Osteocyte (in vitro differentiated cells): ENCODE measurements at regions not wholly inside any gene's neighbourhood (a gene's known extent, or its start where the extent isn't known, plus 50 kb on each side); places are given as distances from the start of the nearest gene placed in this dataset.

Experiments
- DNase-seq: peaks from one replicate; pipeline ENCODE4 v3.0.0; 2021; ENCODE audit warnings: mixed read lengths; ENCODE audit not compliant: unreplicated experiment; ENCODE audit errors: extremely low spot score
- H3K27ac Mint-ChIP-seq: one replicate; pipeline ENCODE4 v1.8.0; 2021; ENCODE audit warnings: mild to moderate bottlenecking, mixed read lengths; ENCODE audit not compliant: unreplicated experiment
- H3K27me3 Mint-ChIP-seq: one replicate; pipeline ENCODE4 v1.8.0; 2021; ENCODE audit warnings: mixed read lengths; ENCODE audit not compliant: unreplicated experiment
- H3K36me3 Mint-ChIP-seq: one replicate; pipeline ENCODE4 v1.8.0; 2021; ENCODE audit warnings: mixed read lengths; ENCODE audit not compliant: unreplicated experiment
- H3K4me1 Mint-ChIP-seq: one replicate; pipeline ENCODE4 v1.8.0; 2021; ENCODE audit warnings: mixed read lengths; ENCODE audit not compliant: unreplicated experiment
- H3K4me3 Mint-ChIP-seq: one replicate; pipeline ENCODE4 v1.8.0; 2021; ENCODE audit warnings: mild to moderate bottlenecking, moderate library complexity, mixed read lengths; ENCODE audit not compliant: unreplicated experiment
- H3K9me3 Mint-ChIP-seq: one replicate; pipeline ENCODE4 v1.8.0; 2021; ENCODE audit warnings: mixed read lengths; ENCODE audit not compliant: unreplicated experiment
- TF ChIP-seq, protein P1 (sequence below): fragments of 200-600 bp; sonication (generic); IDR thresholded peaks from 2 replicates; pipeline ENCODE4 v1.5.0; 2021; ENCODE audit warnings: antibody characterized with exemption, mild to moderate bottlenecking, moderate library complexity

DNA sequence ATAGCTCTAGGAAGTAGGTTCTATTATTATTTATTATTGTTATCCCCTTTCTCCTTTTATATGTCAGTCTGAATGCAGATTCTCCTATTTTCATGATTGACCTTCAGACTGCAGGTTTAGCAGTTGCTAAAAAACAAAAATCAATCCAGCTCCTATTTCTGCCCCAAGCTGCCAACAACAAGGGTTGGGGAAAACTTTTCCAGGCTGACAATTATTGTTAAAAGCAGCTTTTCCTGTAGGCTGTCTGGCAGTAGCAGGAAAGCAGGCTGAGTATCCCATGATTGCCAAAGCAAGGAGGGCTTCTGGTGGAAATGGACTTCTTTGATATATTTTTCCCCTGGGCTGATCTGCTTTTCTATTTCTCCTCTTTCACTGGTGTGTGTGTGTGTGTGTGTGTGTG, 78.0 kb upstream of the CTLA4 start:
- DNase-seq, result no peak
- Mint-ChIP-seq H3K36me3 (no peaks in the 10 kb centered on the region), H3K27me3 (no peaks in the 10 kb centered on the region), H3K4me3 (no peak overlapping the region), H3K27ac (no peak overlapping the region), H3K4me1 (peaks cover 20% of the 10 kb centered on the region), H3K9me3 (no peaks in the 10 kb centered on the region)
- TF ChIP-seq, protein P1, sequence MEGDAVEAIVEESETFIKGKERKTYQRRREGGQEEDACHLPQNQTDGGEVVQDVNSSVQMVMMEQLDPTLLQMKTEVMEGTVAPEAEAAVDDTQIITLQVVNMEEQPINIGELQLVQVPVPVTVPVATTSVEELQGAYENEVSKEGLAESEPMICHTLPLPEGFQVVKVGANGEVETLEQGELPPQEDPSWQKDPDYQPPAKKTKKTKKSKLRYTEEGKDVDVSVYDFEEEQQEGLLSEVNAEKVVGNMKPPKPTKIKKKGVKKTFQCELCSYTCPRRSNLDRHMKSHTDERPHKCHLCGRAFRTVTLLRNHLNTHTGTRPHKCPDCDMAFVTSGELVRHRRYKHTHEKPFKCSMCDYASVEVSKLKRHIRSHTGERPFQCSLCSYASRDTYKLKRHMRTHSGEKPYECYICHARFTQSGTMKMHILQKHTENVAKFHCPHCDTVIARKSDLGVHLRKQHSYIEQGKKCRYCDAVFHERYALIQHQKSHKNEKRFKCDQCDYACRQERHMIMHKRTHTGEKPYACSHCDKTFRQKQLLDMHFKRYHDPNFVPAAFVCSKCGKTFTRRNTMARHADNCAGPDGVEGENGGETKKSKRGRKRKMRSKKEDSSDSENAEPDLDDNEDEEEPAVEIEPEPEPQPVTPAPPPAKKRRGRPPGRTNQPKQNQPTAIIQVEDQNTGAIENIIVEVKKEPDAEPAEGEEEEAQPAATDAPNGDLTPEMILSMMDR, result no peak

GRCh38 chr2:203790134-203790852, 77.3 kb upstream of the CTLA4 start:
- H3K27ac Mint-ChIP-seq, result no peak overlapping the region
- H3K27me3 Mint-ChIP-seq, result no peaks in the 10 kb centered on the region
- DNase-seq, result no peak
- H3K9me3 Mint-ChIP-seq, result no peaks in the 10 kb centered on the region
- TF ChIP-seq, protein P1, result no peak
- no peak overlapping the region for H3K4me3 Mint-ChIP-seq
- peaks cover 18% of the 10 kb centered on the region for H3K4me1 Mint-ChIP-seq
- no peaks in the 10 kb centered on the region for H3K36me3 Mint-ChIP-seq

DNA sequence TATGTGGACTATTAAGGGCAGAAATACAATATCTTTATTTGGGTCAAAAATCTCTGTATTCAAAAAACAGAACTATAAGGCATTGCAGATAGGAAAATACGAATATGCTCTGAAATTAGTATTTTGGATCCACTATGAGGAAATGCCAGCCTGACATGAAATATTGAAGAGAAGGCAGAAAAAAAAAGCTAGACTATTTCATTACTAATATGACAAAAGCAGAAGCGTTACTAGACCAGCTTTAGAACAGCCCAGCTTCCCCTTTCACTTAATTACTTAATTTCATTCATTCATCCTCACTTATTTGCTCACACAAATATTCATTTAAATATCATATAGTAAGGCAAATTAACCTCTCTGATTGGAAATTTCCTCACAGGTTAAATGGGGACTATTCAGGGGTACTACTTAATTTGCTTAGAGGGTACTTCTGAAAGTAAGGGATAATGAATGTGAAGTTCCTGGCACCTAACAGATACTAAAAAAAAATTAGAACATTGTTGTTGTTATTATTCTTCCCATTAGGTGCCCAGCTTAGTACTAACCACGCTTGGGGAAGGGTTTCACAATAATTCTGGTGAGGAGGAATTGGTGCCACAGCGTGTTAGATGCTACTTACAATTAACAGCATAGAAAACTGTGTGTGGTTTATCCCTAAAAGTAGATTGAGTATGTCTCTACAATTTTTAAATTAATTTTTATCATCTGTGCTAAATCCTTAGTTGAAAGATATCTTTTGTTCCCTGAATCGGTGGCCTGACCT, 71.1 kb upstream of the CTLA4 start:
- Mint-ChIP-seq H3K27me3 (no peaks in the 10 kb centered on the region), H3K27ac (no peak overlapping the region), H3K9me3 (peaks cover 7% of the 10 kb centered on the region), H3K4me1 (peaks cover 6% of the 10 kb centered on the region), H3K36me3 (no peaks in the 10 kb centered on the region), H3K4me3 (no peak overlapping the region)
- no peak for DNase-seq
- TF ChIP-seq, protein P1, result no peak

GRCh38 chr2:203797276-203797675, 70.3 kb upstream of the CTLA4 start:
- no peak overlapping the region for H3K27ac Mint-ChIP-seq

DNA sequence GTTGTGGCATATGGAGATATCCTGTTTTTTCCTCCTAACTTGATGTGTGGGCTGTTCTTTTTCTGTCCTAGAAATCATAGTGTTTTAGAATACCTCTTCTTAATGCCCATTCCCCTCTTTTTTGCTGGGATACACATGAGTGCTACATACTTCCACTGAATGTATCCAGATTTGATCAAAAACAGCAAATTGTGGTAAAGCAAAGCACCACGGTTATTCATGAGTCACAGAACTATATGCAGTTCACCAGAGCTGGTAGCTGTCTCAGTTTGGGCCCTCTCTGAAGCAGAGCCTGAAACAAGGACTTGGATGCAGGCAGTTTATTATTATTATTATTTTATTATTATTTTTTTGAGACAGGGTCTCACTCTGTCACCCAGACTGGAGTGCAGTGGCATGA, 69.9 kb upstream of the CTLA4 start:
- no peak overlapping the region for H3K27ac Mint-ChIP-seq
- peaks cover 12% of the 10 kb centered on the region for H3K4me1 Mint-ChIP-seq
- H3K9me3 Mint-ChIP-seq, result peaks cover 8% of the 10 kb centered on the region
- H3K36me3 Mint-ChIP-seq, result no peaks in the 10 kb centered on the region
- H3K27me3 Mint-ChIP-seq, result no peaks in the 10 kb centered on the region
- H3K4me3 Mint-ChIP-seq, result no peak overlapping the region
- DNase-seq, result no peak
- TF ChIP-seq, protein P1, result no peak

More at GRCh38 chr2:203797276-203797675, 70.3 kb upstream of the CTLA4 start:
- no peak overlapping the region for H3K4me3 Mint-ChIP-seq
- no peaks in the 10 kb centered on the region for H3K36me3 Mint-ChIP-seq
- no peaks in the 10 kb centered on the region for H3K27me3 Mint-ChIP-seq
- TF ChIP-seq, protein P1, result no peak
- DNase-seq, result peak; percentile 17
- peaks cover 8% of the 10 kb centered on the region for H3K4me1 Mint-ChIP-seq
- peaks cover 8% of the 10 kb centered on the region for H3K9me3 Mint-ChIP-seq
